Spleen (tissue), 7 donors: ENCODE measurements at regions not wholly inside any gene's neighbourhood (a gene's known extent, or its start where the extent isn't known, plus 50 kb on each side); places are given as distances from the start of the nearest gene placed in this dataset.

Source experiments
- CTCF ChIP-seq, 11 experiments: fragments of 200-600 bp in 7 of 11; fragments of 450-650 bp in 4 of 11; sonication (generic) in 4 of 11; IDR thresholded peaks in 8 of 11; conservative IDR thresholded peaks in 3 of 11; 1 replicate in 7 of 11; 2 replicates in 4 of 11; pipeline versions ENCODE4 v1.4.0 to v1.8.0; 2016 to 2021; ENCODE audit warnings: antibody characterized with exemption in 11 of 11, inconsistent platforms in 4 of 11, mild to moderate bottlenecking in 1 of 11
- POLR2A ChIP-seq, 3 donors: fragments of 450-650 bp; IDR thresholded peaks; one replicate each; pipeline ENCODE4 v1.5.1; 2017; ENCODE audit warnings: antibody characterized with exemption in 3 of 3, mild to moderate bottlenecking in 1 of 3
- POLR2AphosphoS5 ChIP-seq, 3 donors: sonication (generic); formaldehyde crosslinking; IDR thresholded peaks; one replicate each; pipeline ENCODE4 v1.5.1; 2017; ENCODE audit warnings: antibody characterized with exemption in 3 of 3
- donor health status: DM: no; HTN: no; CAD: no; lungs with moderate emphysema.
- donor health status: DM: no; HTN: no; CAD: no.
- donor health status: DM: no; HTN: no; CAD: no.

- TF ChIP-seq POLR2A (IDR thresholded peaks at IDR 0.05), result no peak
- TF ChIP-seq CTCF (IDR thresholded peaks at IDR 0.05 in 8 of 11, conservative IDR thresholded peaks at IDR 0.05 in 3 of 11), result no peak
- no peak for TF ChIP-seq POLR2AphosphoS5 (IDR thresholded peaks at IDR 0.05)
Measured at GRCh38 chr15:47517737-47518136, 199.6 kb upstream of the SEMA6D start.
